Activated CD8-positive, alpha-beta memory T cell treated with anti-CD3 and anti-CD28 coated beads, Interleukin-2, amount 10 ng/mL, durations not matched to agents 7 days and 5 days (primary cell): ENCODE measurements at regions not wholly inside any gene's neighbourhood (a gene's known extent, or its start where the extent isn't known, plus 50 kb on each side); places are given as distances from the start of the nearest gene placed in this dataset.
"Not testable (repeated sequence)": the region's sequence is repeated elsewhere in the genome, so short reads cannot be mapped to it uniquely, and the experiment has no call there.

Experiments used
- ATAC-seq: fragments of 150-1000 bp; cut with Tn5 transposase; one replicate; pipeline ENCODE4 v1.10.0; 2021; ENCODE audit warnings: moderate library complexity
- CTCF ChIA-PET: fragments of 350-600 bp; sonication (Branson Sonifier 250); formaldehyde crosslinking; loops from one replicate; lab custom pipeline; 2021; ENCODE audit warnings: antibody characterized with exemption; lab: Charles Lee
- DNase-seq: peaks from one replicate; pipeline ENCODE4 v3.0.0-alpha.2; 2020
- H3K27ac Mint-ChIP-seq: one replicate; pipeline ENCODE4 v1.8.0; 2021; ENCODE audit warnings: mild to moderate bottlenecking, mixed read lengths
- H3K27me3 Mint-ChIP-seq: one replicate; pipeline ENCODE4 v1.8.0; 2021; ENCODE audit warnings: mixed read lengths
- H3K36me3 Mint-ChIP-seq: one replicate; pipeline ENCODE4 v1.8.0; 2021; ENCODE audit warnings: mild to moderate bottlenecking, mixed read lengths
- H3K4me1 Mint-ChIP-seq: one replicate; pipeline ENCODE4 v1.8.0; 2021; ENCODE audit warnings: mixed read lengths
- H3K4me3 Mint-ChIP-seq: one replicate; pipeline ENCODE4 v1.8.0; 2021; ENCODE audit warnings: mild to moderate bottlenecking, moderate library complexity, mixed read lengths
- H3K9me3 Mint-ChIP-seq: one replicate; pipeline ENCODE4 v1.8.0; 2022; ENCODE audit warnings: low read depth, mixed read lengths

DNA sequence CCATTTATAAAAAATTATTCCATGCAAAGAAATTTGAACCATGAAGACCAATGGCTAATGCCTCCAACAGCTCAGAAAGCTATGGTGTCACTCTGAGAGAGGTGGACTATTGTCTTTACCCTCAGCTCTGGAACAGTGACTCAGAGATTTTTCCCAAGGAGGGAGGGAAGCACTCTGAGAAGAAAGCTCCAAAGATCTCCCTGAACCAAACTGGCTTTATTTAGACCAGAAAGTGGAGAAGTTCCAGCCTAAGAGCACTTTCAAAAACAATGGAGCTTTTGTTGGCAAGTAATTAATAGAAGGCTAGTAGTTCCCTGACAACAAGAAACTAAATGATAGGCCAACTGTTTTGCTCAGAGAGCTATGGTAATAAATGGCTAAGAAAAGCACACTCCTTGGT, 599.9 kb upstream of the MDGA2 start:
- Mint-ChIP-seq H3K4me1 (no peaks in the 10 kb centered on the region), H3K27me3 (no peaks in the 10 kb centered on the region), H3K4me3 (no peak overlapping the region), H3K27ac (no peak overlapping the region), H3K36me3 (no peaks in the 10 kb centered on the region), H3K9me3 (no peaks in the 10 kb centered on the region)
- ATAC-seq (no peak), DNase-seq (no peak)
- CTCF ChIA-PET, result no interaction called here

- Mint-ChIP-seq H3K9me3 (no peaks in the 10 kb centered on the region), H3K4me1 (no peaks in the 10 kb centered on the region), H3K27me3 (no peaks in the 10 kb centered on the region), H3K36me3 (no peaks in the 10 kb centered on the region), H3K27ac (no peak overlapping the region), H3K4me3 (no peak overlapping the region)
- ATAC-seq, result no peak
- CTCF ChIA-PET, result no interaction called here
- DNase-seq, result no peak
Measured at GRCh38 chr14:48274826-48275225, 599.4 kb upstream of the MDGA2 start.

DNA sequence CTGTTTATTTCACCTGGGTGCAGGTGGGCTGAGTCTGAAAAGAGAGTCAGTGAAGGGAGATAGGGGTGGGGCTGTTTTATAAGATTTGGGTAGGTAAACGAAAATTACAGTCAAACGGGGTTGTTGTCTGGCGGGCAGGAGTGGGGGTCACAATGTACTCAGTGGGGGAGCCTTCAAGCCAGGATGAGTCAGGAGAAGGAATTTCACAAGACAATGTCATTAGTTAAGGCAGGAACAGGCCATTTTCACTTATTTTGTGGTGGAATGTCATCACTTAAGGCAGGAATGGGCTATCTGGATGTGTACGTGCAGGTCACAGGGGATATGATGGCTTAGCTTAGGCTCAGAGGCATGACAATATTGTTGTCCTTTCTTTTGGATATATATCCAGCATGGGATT, 592.5 kb upstream of the MDGA2 start:
- CTCF ChIA-PET, H3K27ac Mint-ChIP-seq, H3K27me3 Mint-ChIP-seq, DNase-seq, H3K4me1 Mint-ChIP-seq, ATAC-seq, H3K4me3 Mint-ChIP-seq, H3K36me3 Mint-ChIP-seq, H3K9me3 Mint-ChIP-seq: not testable (repeated sequence)

DNA sequence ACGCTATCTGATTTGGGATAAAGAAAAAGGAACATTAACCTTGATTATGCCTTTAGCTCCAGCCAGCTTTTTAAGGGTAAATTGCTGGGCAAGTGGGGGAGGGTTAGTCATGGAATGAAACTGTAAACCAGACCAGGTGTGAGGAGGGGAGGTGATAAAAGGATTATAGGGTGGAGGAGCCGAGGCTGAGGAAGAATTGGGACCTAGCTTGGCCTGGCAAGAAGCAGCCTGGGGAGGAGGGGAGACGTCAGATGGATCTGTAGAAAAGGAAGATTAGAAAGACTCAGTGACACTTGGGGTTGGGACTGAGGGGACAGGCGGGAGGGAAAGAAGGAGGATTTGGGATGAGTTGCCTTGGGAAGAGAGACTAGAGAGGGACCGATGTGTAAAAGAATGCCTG, 590.8 kb upstream of the MDGA2 start:
- H3K9me3 Mint-ChIP-seq, H3K36me3 Mint-ChIP-seq, H3K4me1 Mint-ChIP-seq, DNase-seq, H3K27me3 Mint-ChIP-seq, ATAC-seq, H3K4me3 Mint-ChIP-seq, H3K27ac Mint-ChIP-seq, CTCF ChIA-PET: not testable (repeated sequence)

DNA sequence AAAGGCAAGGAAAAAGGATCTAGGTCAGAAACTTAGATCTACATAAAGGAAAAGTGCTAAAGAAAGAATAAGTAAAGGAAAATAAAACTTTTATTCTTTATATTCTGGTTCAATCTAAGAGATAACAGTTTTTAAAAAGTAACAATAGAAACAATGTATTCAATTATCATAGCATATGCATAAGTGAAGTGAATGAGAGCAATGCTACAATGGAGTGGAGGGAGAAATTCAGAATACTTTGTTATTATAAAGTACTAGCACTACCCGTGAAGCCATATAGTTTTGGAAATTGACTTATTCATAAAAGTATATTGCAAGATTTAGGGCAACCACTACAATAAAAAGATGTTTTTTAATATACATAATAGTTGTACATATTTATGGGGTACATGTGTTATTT, 586.0 kb upstream of the MDGA2 start:
- H3K36me3 Mint-ChIP-seq, result no peaks in the 10 kb centered on the region

DNA sequence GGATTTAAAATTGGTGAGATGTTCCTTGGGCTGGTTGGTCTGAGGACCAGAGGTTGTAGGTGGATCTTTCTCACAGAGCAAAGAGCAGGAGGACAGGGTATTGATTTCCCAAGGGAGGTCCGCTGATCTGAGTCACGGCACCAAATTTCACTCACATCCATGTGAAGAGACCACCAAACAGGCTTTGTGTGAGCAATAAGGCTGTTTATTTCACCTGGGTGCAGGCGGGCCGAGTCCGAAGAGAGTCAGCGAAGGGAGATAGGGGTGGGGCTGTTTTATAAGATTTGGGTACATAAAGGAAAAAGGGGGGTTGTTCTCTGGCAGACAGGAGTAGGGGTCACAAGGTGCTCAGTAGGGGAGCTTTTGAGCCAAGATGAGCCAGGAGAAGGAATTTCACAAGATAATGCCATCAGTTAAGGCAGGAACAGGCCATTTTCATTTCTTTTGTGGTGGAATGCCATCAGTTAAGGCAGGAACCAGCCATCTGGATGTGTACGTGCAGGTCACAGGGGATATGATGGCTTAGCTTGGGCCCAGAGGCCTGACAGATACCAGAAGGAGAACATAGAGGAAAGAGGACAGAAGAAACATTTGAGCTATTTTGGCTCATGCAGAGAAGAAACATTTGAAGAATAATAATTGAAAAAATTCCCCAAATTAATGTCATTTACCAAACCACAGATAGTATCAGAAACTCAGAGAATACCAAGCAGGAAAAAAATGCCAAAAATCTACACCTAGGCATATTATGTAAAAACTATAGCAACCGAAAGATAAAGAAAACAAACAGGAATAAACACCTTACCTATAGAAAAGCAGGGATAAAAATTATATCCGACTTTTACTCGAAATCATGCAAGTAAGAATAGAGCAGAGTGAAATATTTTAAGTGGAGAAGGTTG, 585.2 kb upstream of the MDGA2 start:
- H3K4me3 Mint-ChIP-seq, H3K27me3 Mint-ChIP-seq, CTCF ChIA-PET, H3K27ac Mint-ChIP-seq, ATAC-seq, DNase-seq, H3K9me3 Mint-ChIP-seq, H3K36me3 Mint-ChIP-seq, H3K4me1 Mint-ChIP-seq: not testable (repeated sequence)

More for the DNA sequence above, 586.0 kb upstream of the MDGA2 start:
- no peak overlapping the region for H3K4me3 Mint-ChIP-seq
- CTCF ChIA-PET, result no interaction called here
- H3K27ac Mint-ChIP-seq, result no peak overlapping the region
- no peaks in the 10 kb centered on the region for H3K4me1 Mint-ChIP-seq
- DNase-seq, result no peak
- no peaks in the 10 kb centered on the region for H3K27me3 Mint-ChIP-seq
- H3K9me3 Mint-ChIP-seq, result peaks cover 8% of the 10 kb centered on the region
- ATAC-seq, result no peak

DNA sequence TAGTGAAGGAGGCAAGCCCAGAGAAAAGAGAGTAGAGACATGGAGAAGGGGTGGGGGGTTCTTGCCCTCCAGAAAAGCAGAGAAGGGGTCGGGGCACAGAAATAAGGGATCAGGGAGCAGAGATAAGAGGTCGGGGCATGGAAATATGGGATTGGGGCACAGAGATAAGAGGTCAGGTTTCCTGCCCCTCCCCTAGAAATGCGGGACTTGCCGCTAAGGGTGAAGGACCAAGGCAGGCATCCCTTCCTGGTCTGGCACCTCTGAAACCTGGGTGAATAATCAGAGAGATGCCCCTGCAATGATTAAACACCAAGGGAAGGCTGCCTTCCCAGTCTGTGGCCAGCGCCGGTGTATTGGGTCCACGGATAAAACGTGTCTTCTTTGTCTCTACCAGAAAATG, 584.5 kb upstream of the MDGA2 start:
- H3K4me3 Mint-ChIP-seq, H3K27me3 Mint-ChIP-seq, H3K9me3 Mint-ChIP-seq, H3K27ac Mint-ChIP-seq, H3K36me3 Mint-ChIP-seq, ATAC-seq, H3K4me1 Mint-ChIP-seq, CTCF ChIA-PET, DNase-seq: not testable (repeated sequence)

- CTCF ChIA-PET, H3K27me3 Mint-ChIP-seq, H3K4me3 Mint-ChIP-seq, H3K9me3 Mint-ChIP-seq, ATAC-seq, H3K27ac Mint-ChIP-seq, H3K36me3 Mint-ChIP-seq, DNase-seq, H3K4me1 Mint-ChIP-seq: not testable (repeated sequence)
Measured at GRCh38 chr14:48259232-48259631, 583.8 kb upstream of the MDGA2 start.

DNA sequence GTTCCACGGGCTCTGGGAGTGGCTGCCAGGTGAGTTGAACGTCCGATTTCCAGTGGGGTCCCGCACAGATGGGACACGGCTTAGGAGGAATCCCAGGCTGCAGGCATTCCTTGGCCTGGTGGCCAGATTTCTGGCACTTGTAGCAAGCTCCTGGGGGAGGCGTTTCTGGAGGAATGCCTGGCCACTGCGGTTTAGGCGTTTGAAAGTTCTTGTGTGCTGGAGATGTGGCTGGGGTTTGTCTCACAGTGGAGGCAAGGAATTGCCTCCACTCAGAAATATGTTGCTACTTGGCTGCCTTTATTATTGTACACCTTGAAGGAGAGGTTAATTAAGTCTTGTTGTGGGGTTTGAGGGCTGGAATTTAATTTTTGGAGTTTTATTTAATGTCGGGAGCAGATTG, 583.3 kb upstream of the MDGA2 start:
- CTCF ChIA-PET, ATAC-seq, H3K36me3 Mint-ChIP-seq, H3K4me1 Mint-ChIP-seq, H3K4me3 Mint-ChIP-seq, H3K27ac Mint-ChIP-seq, DNase-seq, H3K27me3 Mint-ChIP-seq: not testable (repeated sequence)
- peaks cover 12% of the 10 kb centered on the region for H3K9me3 Mint-ChIP-seq

GRCh38 chr14:48253020-48253419, 577.6 kb upstream of the MDGA2 start:
- H3K4me3 Mint-ChIP-seq, result no peak overlapping the region
- H3K36me3 Mint-ChIP-seq, result no peaks in the 10 kb centered on the region
- DNase-seq, result no peak
- CTCF ChIA-PET, result no interaction called here
- H3K4me1 Mint-ChIP-seq, result no peaks in the 10 kb centered on the region
- no peak overlapping the region for H3K27ac Mint-ChIP-seq
- no peaks in the 10 kb centered on the region for H3K27me3 Mint-ChIP-seq
- peaks cover 9% of the 10 kb centered on the region for H3K9me3 Mint-ChIP-seq
- ATAC-seq, result no peak

GRCh38 chr14:48251290-48251689, 575.9 kb upstream of the MDGA2 start:
- CTCF ChIA-PET, result no interaction called here
- Mint-ChIP-seq H3K27me3 (no peaks in the 10 kb centered on the region), H3K4me1 (no peaks in the 10 kb centered on the region), H3K4me3 (no peak overlapping the region), H3K9me3 (peaks cover 11% of the 10 kb centered on the region), H3K36me3 (no peaks in the 10 kb centered on the region), H3K27ac (no peak overlapping the region)
- ATAC-seq (no peak), DNase-seq (no peak)

DNA sequence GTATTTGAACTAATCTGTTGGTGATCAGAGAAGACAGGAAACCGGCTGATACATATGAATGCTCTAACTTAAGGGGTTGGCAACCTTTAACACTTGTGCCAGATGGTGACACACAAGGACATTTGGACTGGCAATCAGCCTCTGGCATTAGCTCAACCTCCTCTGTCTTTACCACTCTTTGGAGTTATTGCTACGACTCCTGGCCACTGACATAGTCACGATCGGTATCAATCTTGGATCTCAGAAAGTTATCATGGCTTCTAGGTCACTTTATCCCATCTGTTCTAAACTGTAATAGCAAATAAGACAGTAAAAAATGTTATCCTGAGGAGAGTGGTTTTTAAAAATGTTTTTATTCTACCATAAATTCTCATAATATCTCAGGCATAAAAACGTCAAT, 575.2 kb upstream of the MDGA2 start:
- no peaks in the 10 kb centered on the region for H3K36me3 Mint-ChIP-seq
- ATAC-seq, result no peak
- H3K27ac Mint-ChIP-seq, result no peak overlapping the region
- no peaks in the 10 kb centered on the region for H3K27me3 Mint-ChIP-seq
- no peak for DNase-seq
- H3K4me1 Mint-ChIP-seq, result no peaks in the 10 kb centered on the region
- no peak overlapping the region for H3K4me3 Mint-ChIP-seq
- CTCF ChIA-PET, result no interaction called here
- H3K9me3 Mint-ChIP-seq, result peaks cover 11% of the 10 kb centered on the region

- ATAC-seq, result no peak
- Mint-ChIP-seq H3K27me3 (no peaks in the 10 kb centered on the region), H3K4me1 (no peaks in the 10 kb centered on the region)
Measured at GRCh38 chr14:48247977-48248376, 572.6 kb upstream of the MDGA2 start.

DNA sequence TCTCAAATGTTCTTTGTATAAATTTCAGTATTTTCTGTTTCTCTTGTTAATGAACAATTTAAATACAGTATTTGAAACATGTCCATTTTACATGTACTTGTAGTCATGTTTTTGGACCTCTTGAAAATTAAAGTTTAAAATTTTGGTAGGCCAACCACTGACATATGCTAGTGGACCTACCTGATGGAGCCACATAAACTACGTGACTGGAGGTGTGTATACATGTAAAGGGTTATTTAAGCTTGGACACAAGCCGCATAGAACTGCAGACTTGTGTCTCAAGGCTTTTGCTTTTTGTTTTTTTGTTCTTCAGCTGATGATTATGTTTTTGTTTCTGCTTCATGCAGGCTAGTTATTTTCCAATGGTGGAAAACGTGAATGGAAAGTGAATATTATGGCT, 568.5 kb upstream of the MDGA2 start:
- no peaks in the 10 kb centered on the region for H3K4me1 Mint-ChIP-seq
- no peak overlapping the region for H3K4me3 Mint-ChIP-seq
- no peaks in the 10 kb centered on the region for H3K27me3 Mint-ChIP-seq
- DNase-seq, result no peak
- H3K9me3 Mint-ChIP-seq, result peaks cover 6% of the 10 kb centered on the region
- no peak overlapping the region for H3K27ac Mint-ChIP-seq
- no peak for ATAC-seq
- no peaks in the 10 kb centered on the region for H3K36me3 Mint-ChIP-seq
- CTCF ChIA-PET, result no interaction called here

More at GRCh38 chr14:48247977-48248376, 572.6 kb upstream of the MDGA2 start:
- H3K9me3 Mint-ChIP-seq, result peaks cover 11% of the 10 kb centered on the region
- H3K36me3 Mint-ChIP-seq, result no peaks in the 10 kb centered on the region
- no peak overlapping the region for H3K27ac Mint-ChIP-seq
- no peak overlapping the region for H3K4me3 Mint-ChIP-seq
- CTCF ChIA-PET, result no interaction called here
- DNase-seq, result no peak
